ENCODE measurements at regions not wholly inside any gene's neighbourhood (a gene's known extent, or its start where the extent isn't known, plus 50 kb on each side); places are given as distances from the start of the nearest gene placed in this dataset.

DNA sequence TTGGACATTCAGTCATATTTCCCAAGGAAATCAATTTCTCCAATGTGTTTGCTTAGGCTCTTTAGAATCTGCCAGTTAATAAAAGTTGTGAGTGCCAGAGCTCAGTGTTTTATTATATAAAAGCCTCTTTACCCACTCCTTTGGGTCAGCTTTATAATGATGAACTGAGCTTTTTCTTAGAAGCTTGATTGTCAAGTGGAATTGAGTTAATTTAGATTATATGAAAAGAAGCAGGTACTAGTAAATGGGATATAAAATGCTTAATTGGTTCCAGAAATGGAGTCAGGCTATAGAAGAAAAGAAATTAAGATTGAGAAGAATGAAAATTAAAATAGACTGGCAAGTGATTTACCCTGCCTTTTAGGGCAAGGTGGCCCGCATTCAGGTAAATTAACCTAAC is 363.2 kb downstream of the SLITRK6 start:
- TF ChIP-seq, protein P1, sequence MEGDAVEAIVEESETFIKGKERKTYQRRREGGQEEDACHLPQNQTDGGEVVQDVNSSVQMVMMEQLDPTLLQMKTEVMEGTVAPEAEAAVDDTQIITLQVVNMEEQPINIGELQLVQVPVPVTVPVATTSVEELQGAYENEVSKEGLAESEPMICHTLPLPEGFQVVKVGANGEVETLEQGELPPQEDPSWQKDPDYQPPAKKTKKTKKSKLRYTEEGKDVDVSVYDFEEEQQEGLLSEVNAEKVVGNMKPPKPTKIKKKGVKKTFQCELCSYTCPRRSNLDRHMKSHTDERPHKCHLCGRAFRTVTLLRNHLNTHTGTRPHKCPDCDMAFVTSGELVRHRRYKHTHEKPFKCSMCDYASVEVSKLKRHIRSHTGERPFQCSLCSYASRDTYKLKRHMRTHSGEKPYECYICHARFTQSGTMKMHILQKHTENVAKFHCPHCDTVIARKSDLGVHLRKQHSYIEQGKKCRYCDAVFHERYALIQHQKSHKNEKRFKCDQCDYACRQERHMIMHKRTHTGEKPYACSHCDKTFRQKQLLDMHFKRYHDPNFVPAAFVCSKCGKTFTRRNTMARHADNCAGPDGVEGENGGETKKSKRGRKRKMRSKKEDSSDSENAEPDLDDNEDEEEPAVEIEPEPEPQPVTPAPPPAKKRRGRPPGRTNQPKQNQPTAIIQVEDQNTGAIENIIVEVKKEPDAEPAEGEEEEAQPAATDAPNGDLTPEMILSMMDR (IDR thresholded peaks at IDR 0.05): no peak
- TF ChIP-seq EZH2 (IDR thresholded peaks at IDR 0.05): no peak
